Pancreas (tissue), 10 donors: ENCODE measurements at regions not wholly inside any gene's neighbourhood (a gene's known extent, or its start where the extent isn't known, plus 50 kb on each side); places are given as distances from the start of the nearest gene placed in this dataset.
A peak's percentile ranks its signal among the peaks of the same experiment; 100 is the strongest.

Source experiments
- ATAC-seq, 4 donors: fragments of 200-7000 bp; cut with Tn5 transposase; one replicate each; pipeline versions ENCODE4 v1.8.0 to v1.9.1; 2020; ENCODE audit warnings: mild to moderate bottlenecking in 4 of 4, moderate library complexity in 4 of 4
- DNase-seq, 6 donors: peaks; one replicate each; pipeline ENCODE4 v3.0.0-alpha.2; 2020
- FAIRE-seq: peaks from 2 replicates; lab custom pipeline; 2012; peaks lifted over from hg19 to GRCh38; lab: Jason Lieb, UNC
- H3K27ac ChIP-seq, 4 donors: fragments of 200-600 bp; sonication (generic); 1 replicate in 3 of 4; 2 replicates in 1 of 4; pipeline versions ENCODE4 v1.5.0 to v1.8.0; 2020
- H3K27me3 ChIP-seq, 4 donors: fragments of 200-600 bp; one replicate each; pipeline ENCODE4 v1.8.0; 2021
- H3K36me3 ChIP-seq, 3 donors: fragments of 200-600 bp; sonication (generic) in 1 of 3; one replicate each; pipeline versions ENCODE4 v1.5.0 to v1.8.0; 2020 to 2021
- H3K4me1 ChIP-seq, 3 donors: fragments of 200-600 bp; one replicate each; pipeline ENCODE4 v1.8.0; 2021
- H3K4me3 ChIP-seq, 4 donors: fragments of 200-600 bp; sonication (generic) in 2 of 4; one replicate each; pipeline versions ENCODE4 v1.5.0 to v1.8.0; 2020 to 2021
- H3K9me3 ChIP-seq, 4 donors: fragments of 200-600 bp; one replicate each; pipeline ENCODE4 v1.8.0; 2021
- WGBS, 2 donors: extraction: QIAGEN DNeasy Blood & Tissue Kit; methylation state at CpG; one replicate each; pipeline ENCODE4 v1.1.7; 2013; 5-methylcytosine and 5-hydroxymethylcytosine counted together
- intact Hi-C, 3 donors: fragments of 100-400 bp; cut with DNase I; formaldehyde crosslinking; loops; one replicate each; pipeline versions ENCODE4 v1.11.1 to v1.14.2; 2022
- TF ChIP-seq, protein P1 (sequence below), 4 donors: fragments of 200-600 bp; sonication (generic) in 3 of 4; IDR thresholded peaks; one replicate each; pipeline versions ENCODE4 v1.5.0 to v1.8.0; 2021; ENCODE audit warnings: antibody characterized with exemption in 4 of 4
- donor health status: healthy with polysubstance abuse.
- donor health status: DM: no; HTN: no; CAD: no; lungs with moderate emphysema.
- donor health status: DM: no; HTN: no; CAD: no.
- donor health status: control.
- donor health status: control.
- donor health status: Bipolar disorder and iron deficiency.
- donor health status: DM: yes; HTN: yes; CAD: no.
- donor health status: DM: no; HTN: no; CAD: no.
- donor health status: DM: no; HTN: no; CAD: no.
- donor health status: DM: yes; HTN: yes; CAD: no.

DNA sequence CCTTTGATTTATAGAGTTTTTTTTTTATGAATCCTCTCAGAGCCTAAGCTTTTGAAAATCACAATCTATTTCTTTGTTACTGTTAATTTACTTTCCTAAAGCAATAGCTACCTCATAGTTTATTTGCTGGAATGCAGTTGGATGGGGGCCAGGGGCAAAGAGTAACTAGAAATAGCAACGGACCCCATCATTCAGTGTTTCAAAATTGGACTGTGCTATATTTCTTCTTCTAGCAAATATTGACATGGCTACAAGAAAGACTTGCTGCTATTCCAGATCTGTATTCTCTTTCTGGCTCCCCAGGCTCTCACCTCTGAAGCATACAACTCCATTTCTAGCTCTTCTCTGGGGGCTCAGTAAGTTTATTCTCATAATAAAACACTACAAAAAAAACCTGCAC is 661.6 kb upstream of the NRG3 start:
- Histone ChIP-seq H3K4me1 (no peaks in the 10 kb centered on the region), H3K27ac (no peak overlapping the region), H3K4me3 (no peak overlapping the region), H3K27me3 (no peaks in the 10 kb centered on the region), H3K36me3 (no peaks in the 10 kb centered on the region), H3K9me3 (no peaks in the 10 kb centered on the region)
- FAIRE-seq, result no peak
- intact Hi-C loops, result no loop called here
- ATAC-seq, result no peak
- DNase-seq, result no peak
- TF ChIP-seq, protein P1, sequence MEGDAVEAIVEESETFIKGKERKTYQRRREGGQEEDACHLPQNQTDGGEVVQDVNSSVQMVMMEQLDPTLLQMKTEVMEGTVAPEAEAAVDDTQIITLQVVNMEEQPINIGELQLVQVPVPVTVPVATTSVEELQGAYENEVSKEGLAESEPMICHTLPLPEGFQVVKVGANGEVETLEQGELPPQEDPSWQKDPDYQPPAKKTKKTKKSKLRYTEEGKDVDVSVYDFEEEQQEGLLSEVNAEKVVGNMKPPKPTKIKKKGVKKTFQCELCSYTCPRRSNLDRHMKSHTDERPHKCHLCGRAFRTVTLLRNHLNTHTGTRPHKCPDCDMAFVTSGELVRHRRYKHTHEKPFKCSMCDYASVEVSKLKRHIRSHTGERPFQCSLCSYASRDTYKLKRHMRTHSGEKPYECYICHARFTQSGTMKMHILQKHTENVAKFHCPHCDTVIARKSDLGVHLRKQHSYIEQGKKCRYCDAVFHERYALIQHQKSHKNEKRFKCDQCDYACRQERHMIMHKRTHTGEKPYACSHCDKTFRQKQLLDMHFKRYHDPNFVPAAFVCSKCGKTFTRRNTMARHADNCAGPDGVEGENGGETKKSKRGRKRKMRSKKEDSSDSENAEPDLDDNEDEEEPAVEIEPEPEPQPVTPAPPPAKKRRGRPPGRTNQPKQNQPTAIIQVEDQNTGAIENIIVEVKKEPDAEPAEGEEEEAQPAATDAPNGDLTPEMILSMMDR (IDR thresholded peaks at IDR 0.05), result no peak
- WGBS, 2 donors, result 4 to 12% methylated on average over 1 of the region's 1 CpG

DNA sequence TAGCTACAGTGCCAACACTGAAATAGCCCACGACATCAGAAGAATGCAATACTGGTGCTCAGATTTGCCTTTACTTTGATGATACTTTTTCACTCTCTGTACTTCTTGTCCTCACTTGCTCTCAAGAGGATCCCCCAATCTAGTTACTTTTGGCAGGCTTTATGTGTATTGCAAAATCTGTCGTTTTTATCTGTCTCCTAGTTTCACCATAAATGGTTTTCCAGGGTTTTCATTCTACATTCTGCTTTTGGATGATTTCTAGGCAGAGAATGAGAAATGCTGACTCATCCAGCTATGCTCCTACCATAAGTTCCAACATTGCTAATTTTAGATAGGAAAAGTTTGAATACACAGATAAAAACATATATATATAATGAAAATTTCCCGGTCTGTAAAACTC is 659.5 kb upstream of the NRG3 start:
- Histone ChIP-seq H3K27me3 (no peaks in the 10 kb centered on the region), H3K4me1 (no peaks in the 10 kb centered on the region), H3K4me3 (no peak overlapping the region), H3K9me3 (no peaks in the 10 kb centered on the region), H3K36me3 (no peaks in the 10 kb centered on the region), H3K27ac (no peak overlapping the region)
- WGBS, 2 donors, result 46 to 54% methylated on average over 3 of the region's 3 CpGs
- no peak for DNase-seq
- peak in 2 of 4 donors; percentile 28 to 29 for ATAC-seq
- TF ChIP-seq, protein P1 (IDR thresholded peaks at IDR 0.05), result no peak
- intact Hi-C loops, result no loop called here
- no peak for FAIRE-seq

DNA sequence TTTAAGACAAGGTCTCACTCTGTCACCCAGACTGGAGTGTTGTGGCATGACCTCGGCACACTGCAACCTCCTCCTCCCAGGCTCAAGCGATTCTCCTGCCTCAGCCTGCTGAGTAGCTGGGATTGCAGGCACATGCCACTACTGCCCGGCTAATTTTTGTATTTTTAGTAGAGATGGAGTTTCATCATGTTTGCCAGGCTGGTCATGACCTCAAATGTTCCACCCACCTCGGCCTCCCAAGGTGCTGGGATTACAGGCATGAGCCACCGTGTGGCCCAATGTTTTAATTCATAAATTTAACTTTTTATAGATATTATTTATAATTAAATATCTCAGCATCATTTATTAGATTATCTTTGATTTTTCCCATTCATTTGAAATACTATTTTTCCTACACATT is 658.0 kb upstream of the NRG3 start:
- H3K27ac ChIP-seq, result no peak overlapping the region
- intact Hi-C loops, result no loop called here
- DNase-seq, result no peak
- no peaks in the 10 kb centered on the region for H3K36me3 ChIP-seq
- no peak for ATAC-seq
- no peaks in the 10 kb centered on the region for H3K27me3 ChIP-seq
- 74 to 84% methylated on average over 5 of the region's 5 CpGs for WGBS, 2 donors
- H3K4me3 ChIP-seq, result no peak overlapping the region
- no peaks in the 10 kb centered on the region for H3K9me3 ChIP-seq
- TF ChIP-seq, protein P1 (IDR thresholded peaks at IDR 0.05), result no peak
- no peaks in the 10 kb centered on the region for H3K4me1 ChIP-seq
- no peak for FAIRE-seq

DNA sequence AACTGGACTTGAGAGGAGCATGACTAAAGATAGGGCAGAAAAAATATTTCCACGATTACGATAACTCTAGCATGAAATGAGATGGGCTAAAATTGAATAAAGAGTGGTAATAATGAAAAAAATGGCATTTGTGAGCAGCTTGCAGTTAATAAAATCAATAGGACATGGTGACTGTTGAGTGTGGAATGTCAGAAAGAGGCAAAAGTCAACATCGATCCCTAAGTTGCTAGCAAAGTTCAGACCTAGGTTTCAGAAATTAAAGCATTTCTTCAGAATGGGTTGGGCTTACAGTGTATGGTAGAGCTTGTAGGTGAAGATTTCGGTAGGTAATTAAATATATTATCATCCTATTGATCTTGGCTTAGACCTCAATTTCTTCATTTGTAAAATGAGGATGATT is 656.7 kb upstream of the NRG3 start:
- no peaks in the 10 kb centered on the region for H3K4me1 ChIP-seq
- no peak overlapping the region for H3K4me3 ChIP-seq
- TF ChIP-seq, protein P1 (IDR thresholded peaks at IDR 0.05), result no peak
- no peak overlapping the region for H3K27ac ChIP-seq
- H3K27me3 ChIP-seq, result no peaks in the 10 kb centered on the region
- 67 to 70% methylated on average over 4 of the region's 4 CpGs for WGBS, 2 donors
- no peaks in the 10 kb centered on the region for H3K9me3 ChIP-seq
- intact Hi-C loops, result no loop called here
- no peaks in the 10 kb centered on the region for H3K36me3 ChIP-seq
- DNase-seq, result no peak
- ATAC-seq, result no peak
- no peak for FAIRE-seq

DNA sequence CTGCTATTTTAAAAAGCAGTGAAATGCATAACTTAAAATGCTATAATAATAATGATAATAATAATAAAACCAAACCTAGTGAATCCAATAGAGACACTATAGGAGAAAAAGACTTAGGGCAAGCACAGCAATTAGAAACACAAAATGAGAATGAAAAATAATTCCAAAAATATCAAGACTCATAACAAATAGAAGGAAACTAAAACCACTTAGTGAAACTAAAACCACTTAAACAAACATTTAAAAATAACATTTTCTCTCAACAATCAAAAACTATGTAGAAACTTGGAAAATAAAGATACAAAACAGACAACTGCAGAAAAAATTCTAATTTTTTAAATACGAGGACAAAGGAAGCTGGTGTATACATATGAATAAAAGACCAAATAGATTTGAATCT is 655.2 kb upstream of the NRG3 start:
- ATAC-seq, result no peak
- no peak for FAIRE-seq
- Histone ChIP-seq H3K27me3 (no peaks in the 10 kb centered on the region), H3K36me3 (no peaks in the 10 kb centered on the region), H3K27ac (no peak overlapping the region), H3K4me3 (no peak overlapping the region), H3K9me3 (no peaks in the 10 kb centered on the region), H3K4me1 (no peaks in the 10 kb centered on the region)
- TF ChIP-seq, protein P1 (IDR thresholded peaks at IDR 0.05), result no peak
- WGBS, 2 donors, result 39 to 57% methylated on average over 1 of the region's 1 CpG
- intact Hi-C loops, result no loop called here
- no peak for DNase-seq
